ENCODE measurements at regions not wholly inside any gene's neighbourhood (a gene's known extent, or its start where the extent isn't known, plus 50 kb on each side); places are given as distances from the start of the nearest gene placed in this dataset.

GRCh38 chr10:22481106-22481505 lies 135.8 kb downstream of the SPAG6 start:
- Histone ChIP-seq H3K9me3 (ENCODE audit: insufficient read depth, low read depth, low read length) (no peaks in the 10 kb centered on the region), H3K27me3 (ENCODE audit: insufficient read depth, low read length) (peaks cover 26% of the 10 kb centered on the region), H4K20me1 (ENCODE audit: insufficient read depth, low read length) (no peaks in the 10 kb centered on the region), H3K4me3 (ENCODE audit: insufficient read depth, low read depth, low read length) (no peak overlapping the region), H3K9ac (ENCODE audit: low read length) (no peak overlapping the region), H2AFZ (ENCODE audit: low read depth, low read length) (no peak overlapping the region), H3K4me1 (ENCODE audit: insufficient read depth, low read length) (peaks cover 8% of the 10 kb centered on the region), H3K27ac (ENCODE audit: low read depth, low read length) (no peak overlapping the region), H3K36me3 (ENCODE audit: insufficient read depth, low read length) (no peaks in the 10 kb centered on the region), H3K4me2 (ENCODE audit: low read length) (no peak overlapping the region), H3K79me2 (ENCODE audit: insufficient read depth, low read length) (no peaks in the 10 kb centered on the region)
- TF ChIP-seq CTCF (IDR thresholded peaks at IDR 0.05; ENCODE audit: insufficient read depth, low read depth, low read length) (no peak), EZH2 (IDR thresholded peaks at IDR 0.05; ENCODE audit: insufficient read depth, low read length) (no peak)
- FAIRE-seq (no peak), DNase-seq (ENCODE audit: low read depth) (no peak)
- Mint-ChIP-seq H3K4me3 (ENCODE audit: unreplicated experiment) (no peak overlapping the region), H3K27ac (ENCODE audit: unreplicated experiment) (no peak overlapping the region), H3K4me1 (ENCODE audit: low read depth, unreplicated experiment) (peaks cover 10% of the 10 kb centered on the region), H3K9me3 (ENCODE audit: unreplicated experiment) (peaks cover 4% of the 10 kb centered on the region), H3K27me3 (ENCODE audit: low read depth, unreplicated experiment) (peaks cover 39% of the 10 kb centered on the region), H3K36me3 (ENCODE audit: low read depth, unreplicated experiment) (no peaks in the 10 kb centered on the region)

- Histone ChIP-seq H3K4me3 (ENCODE audit: insufficient read depth, low read depth, low read length) (no peak overlapping the region), H2AFZ (ENCODE audit: low read depth, low read length) (no peak overlapping the region), H3K36me3 (ENCODE audit: insufficient read depth, low read length) (no peaks in the 10 kb centered on the region), H4K20me1 (ENCODE audit: insufficient read depth, low read length) (no peaks in the 10 kb centered on the region), H3K4me2 (ENCODE audit: low read length) (peak overlapping the region; percentile 35), H3K27me3 (ENCODE audit: insufficient read depth, low read length) (peaks cover 19% of the 10 kb centered on the region), H3K27ac (ENCODE audit: low read depth, low read length) (no peak overlapping the region), H3K4me1 (ENCODE audit: insufficient read depth, low read length) (peaks cover 2% of the 10 kb centered on the region), H3K9me3 (ENCODE audit: insufficient read depth, low read depth, low read length) (no peaks in the 10 kb centered on the region), H3K79me2 (ENCODE audit: insufficient read depth, low read length) (no peaks in the 10 kb centered on the region), H3K9ac (ENCODE audit: low read length) (no peak overlapping the region)
- Mint-ChIP-seq H3K4me1 (ENCODE audit: low read depth, unreplicated experiment) (peaks cover 10% of the 10 kb centered on the region), H3K9me3 (ENCODE audit: unreplicated experiment) (peaks cover 4% of the 10 kb centered on the region), H3K27me3 (ENCODE audit: low read depth, unreplicated experiment) (peaks cover 37% of the 10 kb centered on the region), H3K36me3 (ENCODE audit: low read depth, unreplicated experiment) (no peaks in the 10 kb centered on the region), H3K4me3 (ENCODE audit: unreplicated experiment) (no peak overlapping the region), H3K27ac (ENCODE audit: unreplicated experiment) (no peak overlapping the region)
- FAIRE-seq (no peak), DNase-seq (ENCODE audit: low read depth) (peak; percentile 5)
- TF ChIP-seq CTCF (IDR thresholded peaks at IDR 0.05; ENCODE audit: insufficient read depth, low read depth, low read length) (no peak), EZH2 (IDR thresholded peaks at IDR 0.05; ENCODE audit: insufficient read depth, low read length) (no peak)
These were observed 136.6 kb downstream of the SPAG6 start for GRCh38 chr10:22481687-22482539.

- no peak for FAIRE-seq
- H3K36me3 Mint-ChIP-seq (ENCODE audit: low read depth, unreplicated experiment) = no peaks in the 10 kb centered on the region
- Histone ChIP-seq H3K79me2 (ENCODE audit: insufficient read depth, low read length) (no peaks in the 10 kb centered on the region), H3K9ac (ENCODE audit: low read length) (no peak overlapping the region), H3K4me1 (ENCODE audit: insufficient read depth, low read length) (peaks cover 2% of the 10 kb centered on the region), H3K4me3 (ENCODE audit: insufficient read depth, low read depth, low read length) (no peak overlapping the region), H3K4me2 (ENCODE audit: low read length) (no peak overlapping the region), H3K27ac (ENCODE audit: low read depth, low read length) (no peak overlapping the region), H4K20me1 (ENCODE audit: insufficient read depth, low read length) (no peaks in the 10 kb centered on the region), H2AFZ (ENCODE audit: low read depth, low read length) (no peak overlapping the region), H3K27me3 (ENCODE audit: insufficient read depth, low read length) (peaks cover 8% of the 10 kb centered on the region), H3K9me3 (ENCODE audit: insufficient read depth, low read depth, low read length) (no peaks in the 10 kb centered on the region), H3K36me3 (ENCODE audit: insufficient read depth, low read length) (no peaks in the 10 kb centered on the region)
- no peak for DNase-seq (ENCODE audit: low read depth)
- peaks cover 4% of the 10 kb centered on the region for H3K9me3 Mint-ChIP-seq (ENCODE audit: unreplicated experiment)
- no peak for TF ChIP-seq CTCF (IDR thresholded peaks at IDR 0.05; ENCODE audit: insufficient read depth, low read depth, low read length)
- no peak for TF ChIP-seq EZH2 (IDR thresholded peaks at IDR 0.05; ENCODE audit: insufficient read depth, low read length)
- H3K4me1 Mint-ChIP-seq (ENCODE audit: low read depth, unreplicated experiment) = peaks cover 9% of the 10 kb centered on the region
- peaks cover 32% of the 10 kb centered on the region for H3K27me3 Mint-ChIP-seq (ENCODE audit: low read depth, unreplicated experiment)
- no peak overlapping the region for H3K27ac Mint-ChIP-seq (ENCODE audit: unreplicated experiment)
- no peak overlapping the region for H3K4me3 Mint-ChIP-seq (ENCODE audit: unreplicated experiment)
These were observed 137.8 kb downstream of the SPAG6 start for GRCh38 chr10:22483132-22483531.

All from astrocyte (in vitro differentiated cells and primary cell).